NT2/D1 (cell line): ENCODE measurements at regions not wholly inside any gene's neighbourhood (a gene's known extent, or its start where the extent isn't known, plus 50 kb on each side); places are given as distances from the start of the nearest gene placed in this dataset.

ENCODE experiments used
- SUZ12 ChIP-seq: IDR thresholded peaks from 2 replicates; pipeline ENCODE4 v1.6.1; 2011; ENCODE audit not compliant: insufficient read length, insufficient read depth; ENCODE audit errors: extremely low read depth
- YY1 ChIP-seq: IDR thresholded peaks from 2 replicates; pipeline ENCODE4 v1.6.1; 2011; ENCODE audit not compliant: insufficient read length, insufficient read depth

- TF ChIP-seq YY1: no peak
- no peak for TF ChIP-seq SUZ12
Measured at GRCh38 chr3:159668461-159668860, 320.2 kb upstream of the IL12A start.
